Stimulated activated CD8-positive, alpha-beta memory T cell treated with anti-CD3 and anti-CD28 coated beads, Interleukin-12 subunit alpha, Interleukin-12 subunit beta, amount 100 ng/mL, for 1 hour (primary cell): ENCODE measurements at regions not wholly inside any gene's neighbourhood (a gene's known extent, or its start where the extent isn't known, plus 50 kb on each side); places are given as distances from the start of the nearest gene placed in this dataset.

Source experiments
- DNase-seq: peaks from one replicate; pipeline ENCODE4 v3.0.0-alpha.2; 2020; ENCODE audit warnings: low read depth

DNA sequence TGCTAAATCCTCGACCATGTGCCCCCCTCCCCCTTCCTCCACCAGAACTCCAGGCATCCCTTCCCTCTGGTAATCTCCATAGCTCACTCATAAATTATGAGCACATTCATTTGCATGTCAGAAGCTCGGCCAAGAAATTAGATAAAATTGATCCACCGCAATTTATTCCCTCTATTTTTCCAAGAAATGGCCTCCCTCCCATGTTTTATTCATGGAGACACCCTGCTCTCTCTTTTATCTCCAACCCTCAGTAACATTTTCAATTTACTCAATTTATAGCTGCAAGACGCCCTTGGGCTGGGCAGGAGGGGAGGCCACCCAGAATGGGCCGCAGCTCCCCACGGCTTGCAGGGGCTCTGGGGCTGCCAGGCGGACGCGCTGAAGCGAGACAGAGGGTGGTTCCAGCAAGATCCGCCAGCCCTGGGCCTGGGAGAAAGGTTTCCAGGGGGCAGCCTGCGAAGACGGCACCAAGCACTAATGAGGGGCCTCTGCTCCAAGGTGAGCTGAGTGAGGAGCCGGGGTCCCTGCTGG, 54.7 kb upstream of the ZNF423 start:
- no peak for DNase-seq

DNA sequence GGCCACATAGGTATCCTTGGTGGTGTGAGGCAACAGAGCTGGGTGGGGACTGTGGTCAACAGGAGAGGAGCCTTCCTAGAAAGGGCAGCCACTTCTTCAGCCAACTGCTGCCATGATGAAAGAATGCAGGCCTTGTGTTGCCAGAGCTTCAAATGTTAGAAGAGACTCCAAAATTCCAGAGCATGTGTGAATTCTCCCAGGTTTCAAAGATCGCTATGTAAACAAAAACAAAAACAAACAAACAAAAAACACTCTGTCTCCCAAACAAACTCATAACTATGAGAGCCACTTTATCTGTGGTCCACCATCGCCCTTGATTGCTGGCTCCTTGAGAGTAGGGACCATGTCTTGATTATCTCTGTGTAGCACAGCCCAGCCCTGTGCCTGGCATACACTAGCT, 55.5 kb upstream of the ZNF423 start:
- no peak for DNase-seq

DNA sequence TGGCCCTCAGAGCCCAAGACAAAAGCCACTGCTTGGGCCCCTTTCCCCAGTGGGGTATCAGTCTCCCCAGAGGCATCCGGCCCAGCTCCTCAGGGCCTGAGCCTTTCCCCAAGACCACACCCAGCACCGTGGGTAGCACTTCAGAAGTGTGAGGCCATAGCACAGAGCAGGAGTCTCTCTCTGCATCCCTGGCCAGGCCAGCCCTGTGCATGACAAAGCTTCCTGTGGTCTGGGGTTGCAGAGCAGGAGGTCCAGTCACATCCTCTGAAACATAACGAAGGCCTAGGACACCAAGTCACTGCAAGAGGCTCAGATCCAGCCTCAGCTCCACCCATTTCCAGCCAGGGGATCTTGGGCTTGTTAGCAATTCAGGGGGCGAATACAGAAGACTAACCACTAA, 56.8 kb upstream of the ZNF423 start:
- no peak for DNase-seq

DNA sequence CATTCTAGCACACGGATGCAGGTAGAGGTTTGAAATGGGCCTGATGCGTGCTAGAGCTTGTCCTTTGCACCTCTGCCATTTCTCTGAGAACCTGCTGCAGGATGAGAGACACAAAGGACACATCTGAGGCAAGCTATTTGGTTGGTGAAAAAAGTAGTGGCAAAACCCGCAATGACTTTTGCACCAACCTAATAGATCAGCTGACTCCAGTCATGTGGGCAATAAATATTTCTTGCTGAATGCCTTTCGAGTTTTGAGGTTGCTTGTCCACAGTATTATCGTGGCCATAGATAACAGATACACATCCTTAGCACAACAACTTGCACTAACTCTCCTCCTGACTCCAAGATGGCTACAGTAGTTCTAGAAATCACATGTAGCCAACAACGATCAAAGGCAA, 57.8 kb upstream of the ZNF423 start:
- no peak for DNase-seq

DNA sequence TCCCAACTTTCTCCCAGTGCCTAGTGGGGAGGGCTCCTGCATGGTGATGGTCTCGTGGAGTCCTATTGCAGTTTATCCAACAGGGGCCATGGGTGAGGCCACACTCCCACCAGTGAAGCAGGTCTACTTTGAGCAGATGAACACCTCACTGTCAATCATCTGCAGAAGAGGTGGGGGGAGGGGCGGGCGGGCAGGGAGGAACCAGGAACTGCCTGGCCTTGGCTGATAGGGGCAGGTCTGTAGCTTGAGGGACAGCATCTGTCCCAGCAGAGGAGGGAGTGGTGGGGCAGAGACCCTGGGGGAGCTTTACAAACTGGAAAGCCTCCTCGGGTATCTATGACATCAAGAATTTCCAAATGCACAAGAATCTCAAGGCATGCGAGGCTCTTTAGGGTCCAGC, 58.7 kb upstream of the ZNF423 start:
- no peak for DNase-seq

DNA sequence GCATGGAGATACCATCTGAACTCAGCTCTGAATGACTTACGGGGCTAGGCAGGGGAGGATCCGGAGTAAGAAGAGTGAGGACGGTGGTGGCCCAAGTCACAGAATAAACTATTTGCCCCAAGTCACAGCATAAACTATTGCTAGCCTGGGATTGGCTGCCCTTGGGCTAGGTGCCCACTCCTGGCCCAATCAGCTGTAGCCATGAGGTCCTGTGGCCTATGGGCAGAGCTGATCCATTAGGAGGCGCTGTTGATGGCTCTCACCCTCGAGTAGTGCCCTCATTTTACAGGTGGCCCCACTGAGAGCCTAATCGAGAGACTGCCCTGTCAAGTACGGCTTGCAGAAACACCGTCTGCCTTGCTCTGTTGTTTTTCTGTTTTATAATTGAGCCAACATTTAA, 62.3 kb upstream of the ZNF423 start:
- no peak for DNase-seq

DNA sequence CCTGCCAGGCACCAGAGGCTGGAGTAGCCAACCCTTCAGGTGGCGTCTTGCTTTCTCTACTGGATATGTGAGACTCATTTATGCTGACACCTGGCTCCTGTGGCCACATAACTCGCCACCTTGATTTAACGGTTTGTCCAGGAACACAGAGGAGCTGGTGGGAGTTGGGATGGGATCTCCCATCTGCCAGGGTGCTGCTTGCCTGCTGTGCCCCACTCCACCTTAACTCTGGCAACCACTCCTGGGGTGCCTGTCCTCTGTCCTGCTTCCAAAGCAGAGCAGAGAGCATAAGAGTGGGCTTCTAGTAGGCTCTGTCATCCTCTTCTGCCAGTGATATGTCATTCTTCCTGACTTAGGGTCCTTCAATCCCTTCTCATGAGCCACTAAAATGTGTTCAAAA, 63.4 kb upstream of the ZNF423 start:
- DNase-seq = no peak

DNA sequence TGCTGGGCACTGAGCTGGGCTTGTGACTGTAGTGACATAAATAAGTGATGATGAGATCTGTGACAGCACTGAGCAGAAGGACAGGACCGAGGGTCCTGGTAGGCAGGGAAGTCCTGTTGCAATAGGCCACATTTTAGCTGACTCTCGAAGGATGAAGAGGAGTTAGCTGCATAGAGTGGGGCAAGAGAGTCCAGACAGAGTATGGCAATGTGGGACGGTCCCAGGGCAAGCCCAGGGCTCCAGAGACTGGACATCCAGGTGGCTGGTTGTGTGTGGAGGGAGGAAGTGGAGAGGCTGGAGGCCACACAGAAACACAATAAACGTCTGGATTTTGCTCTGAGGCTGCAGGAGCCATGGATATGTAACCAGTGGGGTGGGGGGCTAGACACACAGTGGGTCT, 64.5 kb upstream of the ZNF423 start:
- no peak for DNase-seq

DNA sequence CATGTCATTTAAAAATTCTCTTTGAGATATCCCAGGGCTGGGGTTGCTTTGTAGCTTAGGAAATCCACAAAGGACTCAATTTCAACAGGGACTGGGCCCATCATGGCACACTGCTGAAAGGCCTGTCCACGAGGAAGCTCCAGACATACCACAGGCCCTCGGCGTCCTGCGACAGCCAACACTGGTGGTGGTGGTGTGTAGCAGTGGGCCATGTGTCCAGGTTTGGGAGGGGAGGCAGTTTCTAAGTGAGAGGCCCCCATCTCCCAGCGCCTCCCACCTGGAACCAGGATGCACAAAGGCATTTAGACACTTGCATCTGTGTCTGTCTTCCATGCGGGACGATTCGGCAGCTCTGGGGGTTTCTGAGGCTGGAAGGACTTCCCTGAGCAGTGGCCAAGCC, 65.2 kb upstream of the ZNF423 start:
- DNase-seq = no peak

DNA sequence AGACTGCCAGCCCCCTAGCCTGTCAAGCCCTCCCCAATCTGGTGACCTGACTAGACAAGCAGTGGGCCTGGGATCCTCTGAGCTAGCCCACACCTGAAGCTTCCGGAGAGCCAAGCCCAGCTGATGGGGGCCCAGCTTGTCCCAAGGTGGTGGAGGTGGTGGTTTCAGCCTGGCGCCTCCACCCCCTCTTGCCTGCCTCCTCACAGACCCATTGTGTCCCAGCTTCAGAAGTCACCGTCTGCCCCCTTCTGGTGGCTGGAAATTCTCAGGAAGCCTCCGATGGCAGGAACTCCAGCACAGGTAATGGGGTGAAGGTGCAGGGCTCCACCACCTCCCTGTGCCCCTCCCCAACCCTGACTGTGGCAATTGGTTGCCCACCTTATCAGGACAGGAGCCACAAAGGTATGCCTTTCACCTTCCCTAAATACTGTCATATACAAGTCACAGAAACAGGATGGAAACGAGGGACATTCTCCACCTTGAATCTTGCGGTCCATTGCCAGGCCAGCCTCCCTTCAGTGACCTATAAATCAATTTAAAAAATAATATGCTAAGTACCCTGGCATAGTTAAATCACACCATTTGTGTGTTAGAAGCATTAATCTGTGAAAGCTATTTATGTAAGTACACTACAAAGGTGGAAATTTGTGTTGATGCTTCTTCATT, 66.0 kb upstream of the ZNF423 start:
- peak; percentile 6 for DNase-seq

DNA sequence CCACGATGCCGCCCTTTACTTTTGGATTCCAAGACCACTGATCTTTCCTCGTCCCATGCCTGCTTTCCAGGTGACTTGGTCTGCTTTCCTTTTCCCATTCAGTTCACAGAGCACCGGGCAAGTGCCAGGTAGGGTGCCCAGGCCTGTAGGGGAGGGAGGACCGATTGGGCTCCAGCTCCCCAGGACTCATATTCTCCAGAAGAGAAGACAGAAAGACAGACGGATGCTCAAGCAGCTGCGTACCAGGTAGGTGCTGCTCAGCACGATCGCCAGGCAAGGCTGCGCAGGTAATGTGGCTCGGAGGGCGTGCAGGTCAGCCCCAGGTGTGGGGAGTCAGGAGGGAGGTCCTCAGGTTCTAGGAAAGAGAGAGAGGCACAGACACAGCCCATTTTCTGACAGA, 67.5 kb upstream of the ZNF423 start:
- DNase-seq = no peak

DNA sequence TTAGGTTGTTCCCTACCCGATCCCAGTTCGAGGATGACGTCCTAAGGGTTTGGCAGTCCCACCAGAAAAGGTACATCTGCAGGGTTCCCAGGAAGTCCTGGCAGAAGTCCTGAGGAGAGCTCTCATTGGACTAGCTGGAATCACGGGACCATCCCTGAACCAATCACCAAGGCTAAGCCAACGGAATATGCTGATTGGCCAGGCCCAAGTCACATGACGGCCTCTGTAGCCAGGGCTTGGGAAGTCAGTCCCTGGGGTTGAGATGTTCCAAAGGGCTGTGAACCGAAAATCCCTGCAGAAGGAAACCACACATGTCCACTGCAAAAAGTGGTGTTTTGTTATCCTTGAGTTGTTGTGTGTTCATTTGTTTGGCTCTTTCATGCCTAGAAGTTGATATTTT, 68.2 kb upstream of the ZNF423 start:
- DNase-seq = no peak

DNA sequence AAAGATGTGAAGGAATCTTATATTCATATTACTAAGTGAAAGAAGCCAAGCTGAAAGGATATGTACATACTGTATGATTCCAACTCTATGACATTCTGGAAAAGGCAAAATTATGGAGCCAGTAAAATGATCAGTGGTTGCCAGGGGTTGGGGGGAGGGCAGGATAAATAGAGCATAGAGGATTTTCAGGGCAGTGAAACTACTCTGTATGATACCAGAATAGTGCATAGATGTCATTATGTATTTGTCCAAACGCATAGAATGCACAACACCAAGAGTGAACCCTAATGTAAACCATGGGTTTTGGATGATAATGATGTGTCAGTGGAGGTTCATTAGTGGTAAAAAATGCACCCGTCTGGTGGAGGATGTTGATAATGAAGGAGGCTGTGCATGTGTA, 71.0 kb upstream of the ZNF423 start:
- no peak for DNase-seq

DNA sequence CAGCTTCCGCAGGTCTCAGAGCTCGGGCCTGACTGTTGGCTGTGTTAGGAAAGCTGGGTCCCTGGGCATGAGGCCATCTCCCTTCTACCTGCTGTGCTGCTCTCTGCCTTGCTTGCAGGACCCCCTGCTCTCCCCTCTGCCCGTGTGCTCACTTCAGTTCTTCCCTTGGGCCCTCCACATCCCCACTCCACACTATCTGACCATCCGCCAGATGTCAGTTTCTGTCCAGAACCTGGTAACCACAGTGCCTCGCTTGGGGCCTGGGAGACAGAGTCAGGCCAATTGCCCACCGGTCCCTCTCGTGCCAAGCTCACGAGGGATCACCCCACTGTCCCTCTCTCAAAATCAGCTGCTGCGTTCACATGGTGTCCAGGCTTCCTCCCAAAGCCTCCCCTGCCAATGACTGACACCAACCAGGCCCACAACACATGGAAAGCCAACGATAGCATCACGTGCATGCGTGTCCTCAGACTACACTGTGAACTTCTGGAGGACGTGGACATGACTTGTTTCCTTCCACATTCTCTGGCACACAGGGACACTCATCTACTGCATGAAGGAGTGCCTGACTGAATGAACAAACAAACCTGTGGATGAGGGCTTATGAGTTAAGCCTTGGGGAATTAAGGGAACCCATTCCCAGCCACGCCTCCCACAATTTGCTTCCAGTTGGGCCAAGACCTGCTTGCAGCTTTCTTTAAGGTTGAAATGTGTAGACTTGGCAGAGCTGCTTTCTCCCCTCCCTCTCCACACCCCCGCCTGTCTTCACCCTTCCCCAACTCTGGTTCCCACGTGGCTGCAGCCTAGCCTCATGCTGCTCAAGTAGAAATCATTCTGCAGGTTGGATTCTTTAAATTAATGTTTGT, 72.5 kb upstream of the ZNF423 start:
- DNase-seq = no peak

DNA sequence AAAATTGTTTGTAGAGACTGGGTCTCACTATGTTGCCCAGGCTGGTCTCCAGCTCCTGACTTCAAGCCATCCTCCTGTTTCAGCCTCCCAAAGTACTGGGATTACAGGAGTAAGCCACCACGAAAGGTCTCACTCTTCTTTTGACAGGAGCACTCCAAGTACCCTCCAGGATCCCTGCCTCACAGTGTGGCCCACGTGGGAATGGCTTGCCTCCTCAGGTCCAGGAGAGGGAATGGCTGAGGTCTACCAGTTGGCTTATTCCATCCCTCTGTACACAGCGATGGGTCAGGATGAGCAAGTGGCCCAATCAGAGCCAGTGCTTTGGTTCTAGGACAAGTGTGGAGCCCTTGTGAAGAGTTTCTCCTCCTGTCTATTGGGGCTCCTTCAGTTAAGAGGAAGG, 73.7 kb upstream of the ZNF423 start:
- DNase-seq = no peak

DNA sequence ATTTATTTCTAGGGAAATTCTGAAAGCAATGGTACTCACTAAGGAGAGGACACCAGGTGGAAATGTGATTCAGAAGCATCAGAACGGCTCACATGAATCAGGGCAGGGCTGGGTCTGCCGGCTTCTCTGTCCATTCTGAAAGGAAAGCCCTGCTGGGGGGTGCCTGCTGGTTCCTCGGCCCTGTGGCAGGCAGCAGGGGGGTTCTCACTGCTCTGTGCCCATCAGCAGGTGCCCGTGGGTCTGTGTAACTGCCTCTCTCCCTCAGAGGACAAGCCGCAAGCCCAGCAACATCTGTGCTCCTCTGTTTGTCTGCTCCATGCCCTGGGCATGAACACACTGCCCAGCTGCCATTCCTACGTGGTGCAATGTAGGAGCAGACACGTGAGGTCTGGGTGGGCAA, 74.9 kb upstream of the ZNF423 start:
- DNase-seq = no peak

DNA sequence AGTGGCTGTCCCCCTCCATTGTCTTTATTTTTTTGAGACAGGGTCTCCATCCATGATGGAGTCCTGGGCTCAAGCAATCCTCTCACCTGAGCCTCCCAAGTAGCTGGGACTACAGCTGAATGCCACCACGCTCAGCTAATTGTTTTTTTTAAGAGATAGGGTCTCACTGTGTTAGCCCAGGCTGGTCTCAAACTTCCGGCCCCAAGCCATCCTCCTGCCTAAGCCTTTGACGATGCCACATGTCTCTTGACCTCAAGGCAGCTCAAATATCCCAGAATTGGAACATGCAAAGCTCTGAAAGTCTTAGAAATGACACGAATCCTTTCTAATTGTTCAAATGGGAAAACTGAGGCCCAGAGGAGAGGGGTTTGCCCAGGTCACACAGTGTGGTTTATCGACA, 75.4 kb upstream of the ZNF423 start:
- no peak for DNase-seq

DNA sequence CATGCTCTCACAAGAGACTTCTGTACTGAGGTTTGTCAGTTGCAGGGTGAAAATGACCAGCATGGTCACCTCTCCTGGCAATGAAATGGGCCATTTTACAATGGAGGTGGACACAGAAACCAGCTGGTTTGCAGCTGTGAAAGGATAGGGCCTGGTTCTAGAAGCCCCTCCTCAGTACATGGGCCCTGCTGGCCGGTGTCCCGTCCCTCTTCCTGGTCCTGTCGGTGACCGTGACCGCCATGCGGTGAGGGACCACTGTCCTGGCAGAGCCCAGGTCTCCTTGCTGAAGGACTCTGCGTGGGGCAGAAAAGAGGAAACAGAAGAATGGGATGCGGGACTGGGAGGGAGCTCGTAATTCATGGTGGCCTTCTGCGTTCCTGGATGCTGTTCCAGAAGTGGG, 76.0 kb upstream of the ZNF423 start:
- no peak for DNase-seq

DNA sequence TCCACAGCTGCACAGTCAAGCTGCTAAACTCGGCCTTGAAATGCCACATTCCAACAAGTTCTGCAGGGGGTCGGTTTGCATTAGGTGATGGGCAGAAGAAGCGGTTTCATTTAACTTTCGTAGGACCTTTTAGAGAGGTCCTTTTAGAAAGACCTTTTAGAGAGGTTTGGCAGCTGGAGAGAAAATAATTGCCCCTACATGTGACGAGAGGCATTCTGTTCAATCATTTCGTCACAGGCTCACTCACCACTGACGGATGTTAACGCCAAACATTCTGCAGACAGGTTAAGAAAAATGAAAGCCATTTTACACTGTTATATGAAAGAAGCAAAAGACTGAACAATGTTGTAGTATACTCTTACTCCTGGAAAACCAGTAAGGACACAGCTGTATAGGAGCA, 76.5 kb upstream of the ZNF423 start:
- no peak for DNase-seq

DNA sequence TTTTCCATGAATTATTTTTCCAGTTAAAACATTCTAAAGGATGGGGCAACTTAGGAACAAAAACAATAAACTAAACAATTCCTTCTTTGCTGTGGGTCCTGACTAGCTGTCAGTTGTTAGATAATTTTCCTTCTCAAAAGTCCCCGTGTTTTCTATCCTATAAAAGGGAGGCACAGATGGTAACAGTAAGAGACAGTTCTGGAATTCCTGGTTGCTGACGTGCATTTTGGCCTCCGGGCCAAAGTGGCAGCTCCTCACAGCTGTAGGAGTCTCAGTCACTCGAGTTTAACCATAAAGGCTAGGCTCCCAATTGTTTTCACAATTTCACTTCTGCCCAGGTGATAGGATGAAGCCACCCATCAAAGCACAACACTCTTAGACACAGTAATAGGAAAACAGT, 77.0 kb upstream of the ZNF423 start:
- no peak for DNase-seq

DNA sequence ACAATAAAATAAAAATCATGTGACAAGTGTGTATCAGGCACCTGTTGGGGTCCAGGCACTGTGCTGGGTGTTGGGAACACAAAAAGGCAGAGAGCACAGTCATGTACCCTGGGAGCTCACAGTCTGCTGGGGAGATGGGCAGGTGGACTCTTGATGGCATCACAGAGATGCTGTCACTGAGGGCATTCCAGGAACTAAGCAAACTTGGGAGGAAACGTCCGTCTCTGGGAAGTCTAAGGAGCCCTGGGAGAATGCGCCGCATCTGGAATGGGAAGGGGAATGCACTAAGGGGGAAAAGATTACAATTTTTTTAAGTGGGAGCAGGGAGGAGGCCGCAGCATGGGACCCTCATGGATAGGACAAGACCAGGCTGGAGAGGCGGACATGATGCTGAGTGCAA, 80.9 kb upstream of the ZNF423 start:
- DNase-seq = no peak

DNA sequence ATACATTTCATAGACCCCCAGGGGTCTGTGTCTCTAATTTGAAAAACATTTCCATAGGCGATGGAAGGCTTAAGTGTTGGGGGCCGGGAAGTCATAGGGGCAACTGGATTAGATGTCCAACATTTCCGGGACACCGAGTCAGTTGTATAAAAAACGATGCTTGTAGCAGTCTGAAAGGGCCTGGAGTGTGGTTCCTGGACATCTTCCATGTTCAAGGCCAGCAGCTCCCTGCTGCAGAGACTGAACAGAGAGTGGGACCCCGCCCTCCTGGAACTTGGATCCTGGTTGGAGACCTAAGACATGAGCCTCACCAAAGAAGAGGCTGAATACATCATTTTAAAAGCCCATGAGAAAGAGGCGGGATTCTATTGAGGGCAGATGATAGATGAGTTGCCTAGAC, 82.0 kb upstream of the ZNF423 start:
- DNase-seq = no peak

DNA sequence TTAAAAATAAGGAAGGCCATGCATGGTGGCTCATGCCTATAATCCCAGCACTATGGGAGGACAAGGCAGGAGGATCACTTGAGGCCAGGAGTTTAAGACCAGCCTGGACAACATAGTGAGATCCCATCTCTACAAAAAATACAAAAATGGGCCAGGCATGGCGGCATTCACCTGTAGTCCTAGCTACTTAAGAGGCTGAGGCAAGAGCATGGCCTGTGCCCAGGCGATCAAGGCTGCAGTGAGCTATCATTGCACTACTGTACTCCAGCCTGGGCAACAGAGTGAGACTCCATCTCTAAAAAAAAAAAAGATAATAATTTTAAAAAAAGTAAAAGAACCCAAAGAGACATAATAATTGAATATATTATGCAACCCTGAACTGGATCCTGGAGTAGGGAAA, 83.6 kb upstream of the ZNF423 start:
- no peak for DNase-seq
